KBM-7 (cell line): ENCODE measurements at regions not wholly inside any gene's neighbourhood (a gene's known extent, or its start where the extent isn't known, plus 50 kb on each side); places are given as distances from the start of the nearest gene placed in this dataset.
"Not testable (repeated sequence)": the region's sequence is repeated elsewhere in the genome, so short reads cannot be mapped to it uniquely, and the experiment has no call there.

Experiments used
- DNase-seq: peaks from one replicate; pipeline ENCODE4 v3.0.0-alpha.2; 2015
- in situ Hi-C: fragments of 300-500 bp; cut with MboI; formaldehyde crosslinking; loops from 2 replicates; pipeline ENCODE4 v1.14.3; 2020; ENCODE audit warnings: low sequenced_read_pairs, low pct_unique_long_range_greater_than_20kb, mixed read lengths

GRCh38 chr7:86407291-86407690, 236.4 kb upstream of the GRM3 start:
- DNase-seq = no peak
- in situ Hi-C loops = no loop called here

GRCh38 chr7:86391813-86392212, 251.9 kb upstream of the GRM3 start:
- in situ Hi-C loops = no loop called here
- no peak for DNase-seq

DNA sequence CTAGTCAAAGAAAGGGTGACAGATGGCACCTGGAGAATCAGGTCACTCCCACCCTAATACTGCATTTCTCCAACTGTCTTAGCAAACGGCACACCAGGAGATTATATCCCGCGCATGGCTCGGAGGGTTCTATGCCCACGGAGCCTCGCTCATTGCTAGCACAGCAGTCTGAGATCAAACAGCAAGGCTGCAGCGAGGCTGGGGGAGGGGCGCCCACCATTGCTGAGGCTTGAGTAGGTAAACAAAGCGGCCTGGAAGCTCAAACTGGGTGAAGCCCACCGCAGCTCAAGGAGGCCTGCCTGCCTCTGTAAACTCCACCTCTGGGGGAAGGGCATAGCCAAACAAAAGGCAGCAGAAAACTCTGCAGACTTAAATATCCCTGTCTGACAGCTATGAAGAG, 268.1 kb upstream of the GRM3 start:
- DNase-seq = not testable (repeated sequence)

DNA sequence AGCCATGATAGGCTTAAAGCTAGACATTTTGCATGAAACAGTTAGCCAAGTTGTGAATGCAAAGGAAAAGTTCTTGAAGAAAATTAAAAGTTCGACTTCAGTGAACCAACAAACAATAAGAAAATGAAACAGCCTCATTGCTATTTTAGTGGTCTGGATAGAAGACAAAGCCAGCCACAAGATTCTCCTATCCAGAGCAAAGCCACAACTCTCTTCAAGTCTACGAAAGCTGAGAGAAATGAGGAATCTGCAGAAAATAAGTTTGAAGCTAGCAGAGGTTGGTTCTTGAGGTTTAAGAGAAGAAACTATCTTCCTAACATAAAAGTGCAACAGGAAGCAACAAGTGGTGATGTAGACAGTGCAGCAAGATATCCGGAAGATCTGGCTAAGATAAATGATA, 271.4 kb upstream of the GRM3 start:
- in situ Hi-C loops = no loop called here
- no peak for DNase-seq

More for the DNA sequence above, 268.1 kb upstream of the GRM3 start:
- in situ Hi-C loops = not testable (repeated sequence)

- no peak for DNase-seq
- in situ Hi-C loops = no loop called here
These were observed 276.8 kb upstream of the GRM3 start for GRCh38 chr7:86366946-86367345.

DNA sequence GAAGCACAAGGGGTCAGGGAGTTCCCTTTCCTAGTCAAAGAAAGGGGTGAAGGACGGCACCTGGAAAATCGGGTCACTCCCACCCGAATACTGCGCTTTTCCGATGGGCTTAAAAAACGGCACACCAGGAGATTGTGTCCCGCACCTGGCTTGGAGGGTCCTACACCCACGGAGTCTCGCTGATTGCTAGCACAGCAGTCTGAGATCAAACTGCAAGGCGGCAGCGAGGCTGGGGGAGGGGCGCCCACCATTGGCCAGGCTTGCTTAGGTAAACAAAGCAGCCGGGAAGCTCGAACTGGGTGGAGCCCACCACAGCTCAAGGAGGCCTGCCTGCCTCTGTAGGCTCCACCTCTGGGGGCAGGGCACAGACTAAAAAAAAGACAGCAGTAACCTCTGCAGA, 303.3 kb upstream of the GRM3 start:
- in situ Hi-C loops, DNase-seq: not testable (repeated sequence)

GRCh38 chr7:86339051-86339450, 304.7 kb upstream of the GRM3 start:
- no peak for DNase-seq
- in situ Hi-C loops = no loop called here

DNA sequence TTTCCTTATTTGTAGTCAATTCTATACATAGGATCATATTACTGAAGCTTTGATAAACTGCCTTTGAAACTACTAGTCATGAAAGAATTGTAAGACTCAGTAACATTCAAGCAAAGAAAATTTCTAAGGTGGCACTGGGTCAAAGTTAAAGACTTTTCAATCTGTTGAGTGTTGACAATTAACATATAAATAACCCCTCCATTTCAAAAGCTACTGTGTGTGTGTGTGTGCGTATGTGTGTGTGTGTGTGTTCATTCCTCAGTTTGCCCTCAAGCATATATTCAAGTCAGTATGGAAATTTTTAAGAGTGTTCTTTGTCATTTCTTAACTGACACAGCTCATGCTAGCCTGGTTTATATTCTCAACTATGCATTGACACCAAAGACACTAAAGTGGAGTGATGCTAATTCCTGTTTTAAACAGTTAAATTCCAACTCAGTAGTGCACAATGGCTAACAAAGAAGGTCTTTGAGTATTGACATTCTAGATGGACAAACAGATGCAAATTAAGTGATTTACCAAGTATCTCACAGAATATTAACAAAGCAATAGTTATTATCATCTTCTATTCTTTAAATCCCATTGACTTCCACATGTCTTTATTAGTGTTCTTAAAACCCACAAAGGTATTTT, 314.8 kb upstream of the GRM3 start:
- in situ Hi-C loops = no loop called here
- DNase-seq = no peak

DNA sequence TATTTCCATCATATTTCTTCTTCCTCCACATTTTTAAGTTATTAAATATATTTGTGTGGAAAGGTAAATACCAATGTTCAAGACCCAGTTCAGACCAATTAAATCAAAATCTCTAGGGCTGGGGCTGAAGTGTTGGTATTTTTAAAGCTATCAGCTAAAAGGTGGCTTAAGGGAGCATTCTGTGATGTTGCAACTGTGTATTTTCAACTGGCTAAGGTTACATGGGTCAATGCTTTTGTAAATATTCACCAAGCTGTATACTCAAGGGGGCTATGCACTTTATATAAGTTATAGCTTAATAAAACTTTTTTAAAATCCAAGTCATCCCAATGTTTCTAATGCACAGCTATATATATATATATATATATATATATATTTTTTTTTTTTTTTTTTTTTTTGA, 316.9 kb upstream of the GRM3 start:
- in situ Hi-C loops = no loop called here
- no peak for DNase-seq

GRCh38 chr7:86320889-86321288, 322.8 kb upstream of the GRM3 start:
- DNase-seq = no peak
- in situ Hi-C loops = no loop called here

DNA sequence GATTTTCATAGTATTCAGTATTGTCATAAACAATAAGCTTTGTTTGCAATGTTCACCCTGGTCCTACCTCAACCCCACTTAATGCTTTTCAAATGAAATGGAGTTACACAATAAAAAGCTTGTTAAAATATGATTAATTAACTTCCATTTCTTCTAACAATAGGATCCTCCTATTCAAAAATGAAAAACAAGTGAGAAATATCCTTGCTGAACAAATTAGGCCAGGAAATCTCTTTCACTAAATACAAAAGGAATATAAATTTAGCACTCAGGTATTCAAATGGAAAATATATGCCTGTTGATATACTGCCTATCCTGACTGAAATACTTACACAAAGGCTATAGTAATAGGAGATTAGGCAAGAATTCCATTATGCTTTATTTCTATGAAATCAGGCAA, 323.4 kb upstream of the GRM3 start:
- in situ Hi-C loops = no loop called here
- no peak for DNase-seq

DNA sequence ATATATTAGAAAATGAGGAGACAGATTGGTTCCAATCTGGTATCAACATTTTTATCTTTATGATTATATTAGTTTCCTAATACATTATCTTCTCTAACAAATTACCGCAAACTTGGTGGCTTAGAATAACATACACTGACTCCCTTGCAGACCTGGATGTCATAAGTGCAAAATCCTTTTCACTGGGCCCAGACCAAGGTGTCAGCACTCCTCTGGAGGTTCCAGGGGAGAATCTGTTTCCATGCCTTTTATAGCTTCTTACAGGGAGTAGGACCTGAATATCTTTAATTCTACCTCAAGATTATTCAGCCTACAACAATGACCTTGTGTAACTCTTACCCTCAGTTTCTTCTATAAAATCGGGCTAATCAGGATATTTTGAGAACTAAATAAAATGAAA, 329.9 kb upstream of the GRM3 start:
- DNase-seq = no peak
- in situ Hi-C loops = no loop called here

DNA sequence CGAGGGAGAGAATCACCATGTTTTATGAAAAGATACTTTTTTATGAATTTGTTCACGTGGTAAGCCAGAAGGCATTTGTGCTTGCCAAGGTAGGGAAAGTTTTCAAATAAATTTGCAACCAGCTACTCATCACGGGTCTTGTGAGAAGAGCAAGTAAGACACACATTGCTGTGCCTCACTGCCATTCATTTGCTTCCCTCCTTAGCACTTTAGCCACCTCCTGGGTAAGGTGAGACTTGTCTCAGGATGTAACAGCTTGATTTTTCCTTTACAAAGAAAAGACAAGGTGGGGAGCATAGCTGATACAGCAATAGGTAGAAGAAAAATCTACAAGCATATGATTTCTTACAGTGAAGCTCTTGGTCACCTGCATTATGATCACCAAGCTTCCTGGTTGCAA, 342.4 kb upstream of the GRM3 start:
- in situ Hi-C loops = no loop called here
- DNase-seq = no peak

DNA sequence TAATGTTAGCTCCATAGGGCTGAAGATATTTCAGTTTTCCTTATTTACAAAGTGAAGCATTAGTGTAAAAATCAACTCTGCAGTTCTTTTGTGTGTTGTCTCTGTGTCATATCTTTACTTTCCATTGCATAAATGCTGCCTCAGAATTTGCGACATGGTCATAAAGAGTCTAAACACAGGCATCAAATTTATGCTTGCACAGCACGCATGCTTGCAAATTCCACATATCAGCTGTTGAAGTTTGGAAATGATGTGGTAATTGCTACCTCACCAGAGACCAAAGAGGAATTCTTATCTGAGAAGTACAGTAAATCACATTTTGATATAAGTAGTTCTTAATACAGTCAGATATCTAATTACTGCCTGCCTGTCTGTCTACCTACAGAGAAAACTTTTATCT, 348.2 kb upstream of the GRM3 start:
- DNase-seq = no peak
- in situ Hi-C loops = no loop called here

GRCh38 chr7:86282014-86282682, 361.6 kb upstream of the GRM3 start:
- in situ Hi-C loops = no loop called here
- no peak for DNase-seq

GRCh38 chr7:86280150-86280549, 363.6 kb upstream of the GRM3 start:
- in situ Hi-C loops = no loop called here
- no peak for DNase-seq

DNA sequence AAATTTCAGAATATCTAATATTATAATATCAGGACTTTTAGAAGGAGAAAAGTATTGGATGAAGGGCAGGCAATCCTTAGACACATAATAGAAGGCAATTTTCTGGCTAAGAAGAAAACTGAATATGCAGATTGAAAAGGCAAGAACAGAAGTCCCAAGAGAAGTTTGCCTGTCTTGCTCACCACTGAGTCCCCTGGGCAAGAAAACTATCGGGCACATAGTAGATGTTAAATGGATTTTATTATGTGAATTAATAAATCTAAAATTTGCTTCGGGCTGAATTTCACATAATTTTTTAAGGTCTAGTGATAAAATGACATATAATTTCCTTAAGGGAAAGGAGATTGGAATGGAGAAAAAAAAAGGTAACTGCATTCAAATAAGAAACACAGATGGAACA, 380.9 kb upstream of the GRM3 start:
- DNase-seq = no peak
- in situ Hi-C loops = no loop called here

GRCh38 chr7:86257894-86258293, 385.8 kb upstream of the GRM3 start:
- in situ Hi-C loops = no loop called here
- DNase-seq = no peak

DNA sequence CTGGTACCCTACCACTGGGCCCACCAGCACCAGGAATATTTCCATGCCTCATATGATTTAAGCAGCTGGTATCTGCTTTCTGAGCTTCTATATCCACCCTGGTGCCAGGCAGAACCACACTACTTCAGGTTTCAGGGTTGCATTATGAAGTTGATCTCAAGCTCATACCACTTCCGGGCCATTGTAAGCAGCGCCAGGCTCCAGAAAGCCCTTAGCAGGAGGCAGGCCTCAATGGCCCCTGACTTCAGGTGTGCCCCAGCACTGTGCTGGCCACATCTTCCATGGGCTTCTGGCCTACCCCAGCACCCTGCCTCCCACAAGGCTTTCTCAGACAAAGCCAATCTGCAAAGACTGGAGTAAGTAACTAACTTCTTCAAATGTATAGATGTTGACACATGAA, 391.3 kb upstream of the GRM3 start:
- in situ Hi-C loops = no loop called here
- no peak for DNase-seq

- in situ Hi-C loops = no loop called here
These were observed 394.7 kb upstream of the GRM3 start for GRCh38 chr7:86248977-86249376.

GRCh38 chr7:86243171-86243570, 400.5 kb upstream of the GRM3 start:
- DNase-seq = no peak
- in situ Hi-C loops = no loop called here

More at GRCh38 chr7:86248977-86249376, 394.7 kb upstream of the GRM3 start:
- no peak for DNase-seq
